Left cardiac atrium (tissue), 4 donors: ENCODE measurements at regions not wholly inside any gene's neighbourhood (a gene's known extent, or its start where the extent isn't known, plus 50 kb on each side); places are given as distances from the start of the nearest gene placed in this dataset.

ENCODE experiments used
- ATAC-seq, 2 donors: fragments of 200-7000 bp; cut with Tn5 transposase; one replicate each; pipeline ENCODE4 v1.9.1; 2020; ENCODE audit warnings: mild to moderate bottlenecking in 2 of 2, moderate library complexity in 2 of 2
- DNase-seq: peaks from one replicate; pipeline ENCODE4 v3.0.0-alpha.2; 2020
- intact Hi-C, 2 donors: fragments of 100-400 bp; cut with DNase I; formaldehyde crosslinking; loops; one replicate each; pipeline versions ENCODE4 v1.14.1 to v1.15.1; 2022 to 2023
- donor health status: DM: no; HTN: yes; CAD: no.
- donor health status: DM: no; HTN: yes; CAD: no; lungs with severe emphysema.
- donor health status: DM: yes; HTN: yes; CAD: no.
- donor health status: Dilated cardiomyopathy.

DNA sequence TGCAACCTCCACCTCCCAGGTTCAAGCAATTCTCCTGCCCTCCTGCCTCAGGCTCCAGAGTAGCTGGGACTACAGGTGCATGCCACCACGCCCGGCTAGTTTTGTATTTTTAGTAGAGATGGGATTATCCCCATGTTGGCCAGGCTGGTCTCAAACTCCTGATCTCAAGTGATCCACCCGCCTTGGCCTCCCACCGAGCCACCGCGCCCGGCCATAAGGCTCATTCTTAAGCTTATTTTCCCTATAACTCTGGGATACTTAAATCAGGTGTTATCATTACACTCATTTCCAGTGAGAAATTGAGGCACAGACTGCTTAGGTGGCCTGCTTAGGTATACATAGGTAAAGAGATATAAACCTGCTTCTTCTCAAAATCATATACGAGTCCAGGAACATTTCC lies 188.3 kb upstream of the MTNR1B start:
- intact Hi-C loops: no loop called here
- DNase-seq (no peak), ATAC-seq (no peak)

- DNase-seq: no peak
- no peak for ATAC-seq
- intact Hi-C loops: no loop called here
Observed at GRCh38 chr11:92782806-92783205, 186.6 kb upstream of the MTNR1B start.

DNA sequence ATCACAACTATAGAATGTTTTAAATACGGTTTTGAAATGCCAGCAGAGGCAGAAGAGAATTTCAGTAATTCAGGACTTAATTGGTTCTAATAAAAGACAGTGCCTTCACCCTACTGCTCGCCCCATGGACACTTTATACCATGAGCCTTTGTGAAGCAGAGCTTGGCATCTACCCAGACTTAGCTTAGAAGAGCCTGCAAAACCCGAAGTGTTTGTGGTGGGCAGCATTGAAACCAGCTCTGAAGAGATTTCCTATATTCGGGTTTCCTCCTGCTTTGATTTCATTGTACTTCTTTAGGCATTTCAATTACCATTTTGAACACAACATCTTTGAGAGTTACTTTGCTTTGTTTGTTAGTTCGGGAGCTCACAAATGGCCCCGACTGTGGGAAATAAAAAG lies 185.1 kb upstream of the MTNR1B start:
- intact Hi-C loops: no loop called here
- DNase-seq (no peak), ATAC-seq (no peak)

DNA sequence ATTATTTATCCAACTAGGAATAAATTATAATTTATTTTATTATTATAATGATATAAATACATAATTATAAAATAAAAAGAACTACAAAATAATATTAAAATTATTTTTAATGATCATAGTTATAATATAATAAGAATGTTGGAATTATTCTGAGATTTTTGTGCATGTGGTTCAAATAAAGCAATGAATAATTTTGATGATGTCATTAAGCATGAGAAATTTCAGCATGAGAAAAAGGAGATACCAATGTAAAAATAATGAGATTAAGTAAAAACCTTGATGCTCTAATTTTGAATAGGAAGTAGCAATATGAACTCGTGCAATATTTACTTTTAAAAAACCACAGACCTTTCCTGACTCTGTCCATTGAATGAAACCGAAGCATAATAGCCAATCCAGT lies 181.8 kb upstream of the MTNR1B start:
- no peak for ATAC-seq
- intact Hi-C loops: no loop called here
- no peak for DNase-seq

DNA sequence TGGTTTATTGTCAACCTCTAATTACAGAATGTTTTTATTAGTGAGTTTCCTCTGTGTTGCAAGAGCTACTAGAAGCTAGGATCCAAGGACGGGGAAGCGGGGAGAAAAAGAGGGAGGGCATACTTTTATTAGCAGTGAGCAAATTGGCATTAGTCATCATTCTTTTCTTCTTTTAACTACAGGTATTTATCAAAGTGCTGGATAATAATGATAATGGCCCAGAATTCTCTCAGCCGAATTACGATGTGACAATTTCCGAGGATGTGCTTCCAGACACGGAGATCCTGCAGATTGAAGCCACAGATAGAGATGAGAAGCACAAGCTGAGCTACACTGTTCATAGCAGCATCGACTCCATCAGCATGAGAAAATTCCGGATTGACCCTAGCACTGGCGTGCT lies 179.7 kb upstream of the MTNR1B start:
- intact Hi-C loops: no loop called here
- DNase-seq (no peak), ATAC-seq (no peak)

- no peak for DNase-seq
- ATAC-seq: no peak
Observed at GRCh38 chr11:92790366-92790765, 179.1 kb upstream of the MTNR1B start.

DNA sequence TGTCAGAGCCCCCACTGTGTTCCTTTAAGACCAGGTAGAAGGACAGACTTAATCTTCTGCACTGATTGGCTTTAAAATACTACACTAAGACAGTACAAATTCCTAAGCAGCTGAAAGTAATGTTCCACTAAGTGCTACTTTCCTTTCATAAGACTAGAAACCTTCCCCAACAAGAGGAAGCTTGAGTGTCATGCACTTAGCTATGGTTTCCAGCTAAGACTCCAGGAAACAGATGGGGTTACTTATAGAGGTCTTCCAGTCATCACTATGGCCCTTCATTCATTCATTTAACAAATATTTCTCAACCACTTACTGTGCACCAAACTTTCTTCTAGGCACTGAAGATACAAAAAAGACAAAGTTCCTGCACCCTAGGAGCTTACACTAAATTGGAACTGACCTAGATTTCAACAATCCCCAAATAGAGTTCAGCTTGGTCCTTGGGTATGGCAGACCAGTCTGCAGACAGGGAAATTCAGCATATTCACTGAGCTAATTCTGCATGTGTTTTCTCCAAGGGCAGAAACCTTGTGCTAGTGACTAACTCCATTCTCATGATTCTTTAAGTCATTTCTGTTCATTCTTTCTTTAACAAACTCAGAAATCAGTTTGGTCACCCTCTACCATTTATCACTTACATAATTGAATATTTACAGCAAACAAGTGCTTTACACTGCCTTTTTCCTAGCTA lies 178.4 kb upstream of the MTNR1B start:
- DNase-seq (no peak), ATAC-seq (no peak)
- intact Hi-C loops: no loop called here

More at GRCh38 chr11:92790366-92790765, 179.1 kb upstream of the MTNR1B start:
- intact Hi-C loops: no loop called here

GRCh38 chr11:92791886-92792285 lies 177.6 kb upstream of the MTNR1B start:
- intact Hi-C loops: no loop called here
- no peak for ATAC-seq
- DNase-seq: no peak

DNA sequence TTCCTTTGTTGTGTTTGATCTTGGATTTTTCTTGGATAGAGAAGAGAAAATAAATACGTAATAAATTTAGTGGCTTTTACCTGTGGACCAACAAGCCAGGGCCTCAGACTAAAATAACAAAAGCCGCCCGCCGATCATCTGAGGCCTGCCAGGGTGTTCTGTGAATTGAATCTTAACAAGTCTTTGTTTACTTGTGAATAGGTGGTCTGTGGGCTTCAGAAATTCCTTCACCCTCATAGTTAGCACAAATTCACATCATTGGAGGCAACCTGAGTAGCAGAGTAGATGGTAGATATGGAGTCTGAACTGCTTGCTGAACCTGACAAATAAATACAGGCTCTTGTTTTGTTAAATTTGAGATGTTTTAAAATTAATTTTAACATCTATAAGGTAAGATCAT lies 176.3 kb upstream of the MTNR1B start:
- no peak for DNase-seq
- intact Hi-C loops: no loop called here
- no peak for ATAC-seq

DNA sequence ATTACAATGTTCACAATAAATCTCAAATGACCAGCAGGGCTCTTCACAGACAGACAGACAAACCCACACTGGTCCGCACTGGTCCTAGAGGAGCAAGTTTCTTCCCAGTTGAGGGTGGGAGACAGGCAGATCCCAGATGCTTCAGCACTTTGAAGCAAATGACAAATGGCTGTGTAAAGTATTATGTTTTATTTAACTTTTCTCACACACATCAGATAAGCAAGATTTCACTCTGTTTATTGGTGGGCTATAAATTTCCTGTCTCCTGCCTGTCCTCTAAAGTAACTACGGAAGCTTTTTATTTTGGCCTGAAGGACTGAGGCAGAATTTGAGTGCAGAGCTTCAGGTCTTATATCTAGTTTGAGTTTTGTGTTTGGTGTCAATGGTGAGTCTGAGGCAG lies 174.7 kb upstream of the MTNR1B start:
- intact Hi-C loops: no loop called here
- DNase-seq (no peak), ATAC-seq (no peak)

- DNase-seq (no peak), ATAC-seq (no peak)
- intact Hi-C loops: no loop called here
Observed at GRCh38 chr11:92796744-92797143, 172.7 kb upstream of the MTNR1B start.

- intact Hi-C loops: no loop called here
- DNase-seq (no peak), ATAC-seq (no peak)
Observed at GRCh38 chr11:92797874-92798273, 171.6 kb upstream of the MTNR1B start.

DNA sequence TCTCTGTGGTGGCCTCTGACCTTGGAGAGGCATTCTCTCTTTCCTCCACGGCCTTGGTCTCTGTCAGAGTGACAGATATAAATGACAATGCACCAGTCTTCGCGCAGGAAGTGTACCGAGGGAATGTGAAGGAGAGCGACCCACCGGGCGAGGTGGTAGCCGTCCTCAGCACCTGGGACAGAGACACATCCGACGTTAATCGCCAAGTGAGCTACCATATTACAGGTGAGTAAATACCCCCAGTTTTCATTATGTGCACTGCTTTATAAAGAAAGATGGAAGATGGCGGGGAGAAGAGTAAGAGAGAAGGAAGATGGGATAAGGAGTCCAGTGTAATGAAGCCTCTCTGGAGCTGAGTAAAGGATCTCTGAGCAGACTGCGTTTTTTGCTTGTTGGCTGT lies 167.8 kb upstream of the MTNR1B start:
- intact Hi-C loops: no loop called here
- no peak for ATAC-seq
- DNase-seq: no peak

DNA sequence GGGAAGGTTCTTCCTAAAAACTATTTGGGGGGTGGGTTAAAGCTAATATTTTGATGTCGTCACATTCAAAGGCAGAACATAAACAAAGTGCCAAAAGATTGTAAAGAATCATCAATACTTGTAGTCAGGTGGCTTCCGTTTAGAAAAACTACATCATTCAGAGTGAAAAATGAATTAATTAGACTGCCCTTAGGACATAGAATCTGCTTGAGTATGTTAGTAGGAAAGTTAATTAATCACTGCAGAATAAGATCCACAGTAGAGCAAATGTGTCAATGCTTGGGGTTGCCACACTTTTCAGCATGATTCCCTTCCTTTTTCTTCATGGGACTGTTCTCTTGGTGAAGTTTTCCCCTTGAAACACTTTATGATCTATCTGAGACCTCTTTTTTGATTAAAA lies 166.8 kb upstream of the MTNR1B start:
- intact Hi-C loops: no loop called here
- ATAC-seq: no peak
- no peak for DNase-seq

- DNase-seq: no peak
- intact Hi-C loops: no loop called here
- no peak for ATAC-seq
Observed at GRCh38 chr11:92803391-92803790, 166.1 kb upstream of the MTNR1B start.

DNA sequence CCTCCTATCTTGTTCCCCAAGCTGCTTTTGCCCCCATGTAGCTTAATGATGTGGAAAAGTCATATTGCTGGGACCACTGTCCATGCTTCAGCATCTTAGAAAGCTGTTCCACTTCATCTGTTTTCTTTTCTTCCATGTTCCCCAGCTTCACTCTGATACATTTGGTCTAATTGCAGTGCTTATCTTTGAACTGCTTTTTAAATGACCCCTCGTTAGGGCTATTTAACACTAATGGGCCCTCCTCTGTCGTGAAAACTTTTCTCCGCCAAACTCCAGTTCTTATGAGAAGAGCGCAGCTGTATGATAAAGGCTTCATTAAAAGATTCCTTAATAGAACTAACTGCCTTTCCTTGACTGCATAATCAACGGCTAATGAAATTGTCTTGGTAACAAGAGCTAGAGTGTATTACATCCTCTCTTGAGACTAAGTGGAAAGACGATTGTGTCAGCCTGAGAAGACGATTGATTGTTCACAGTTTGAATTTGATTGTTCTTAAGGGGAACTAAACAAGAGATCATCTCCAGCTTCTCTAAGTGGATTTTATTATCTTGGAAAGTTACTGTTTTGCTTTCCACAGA lies 165.0 kb upstream of the MTNR1B start:
- ATAC-seq: no peak
- intact Hi-C loops: no loop called here
- no peak for DNase-seq

GRCh38 chr11:92808022-92808421 lies 161.4 kb upstream of the MTNR1B start:
- intact Hi-C loops: no loop called here
- DNase-seq (no peak), ATAC-seq (no peak)

GRCh38 chr11:92810423-92811064 lies 158.9 kb upstream of the MTNR1B start:
- ATAC-seq (no peak), DNase-seq (no peak)
- intact Hi-C loops: no loop called here

GRCh38 chr11:92811341-92811740 lies 158.1 kb upstream of the MTNR1B start:
- intact Hi-C loops: no loop called here
- no peak for ATAC-seq
- DNase-seq: no peak

DNA sequence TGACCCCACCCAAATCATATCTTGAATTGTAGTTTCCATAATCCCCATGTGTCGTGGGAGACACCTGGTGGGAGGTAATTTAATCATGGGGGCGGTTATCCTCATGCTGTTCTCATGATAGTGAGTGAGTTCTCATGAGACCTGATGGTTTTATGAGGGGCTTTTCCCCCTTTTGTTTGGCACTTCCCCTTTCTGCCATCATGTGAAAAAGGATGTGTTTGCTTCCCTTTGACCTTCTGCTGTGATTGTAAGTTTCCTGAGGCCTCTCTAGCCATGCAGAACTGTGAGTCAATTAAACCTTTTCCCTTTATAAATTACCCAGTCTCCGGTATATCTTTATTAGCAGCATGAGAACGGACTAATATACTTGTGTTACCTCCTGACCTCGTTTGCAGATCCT lies 156.6 kb upstream of the MTNR1B start:
- DNase-seq (no peak), ATAC-seq (no peak)
- intact Hi-C loops: no loop called here

DNA sequence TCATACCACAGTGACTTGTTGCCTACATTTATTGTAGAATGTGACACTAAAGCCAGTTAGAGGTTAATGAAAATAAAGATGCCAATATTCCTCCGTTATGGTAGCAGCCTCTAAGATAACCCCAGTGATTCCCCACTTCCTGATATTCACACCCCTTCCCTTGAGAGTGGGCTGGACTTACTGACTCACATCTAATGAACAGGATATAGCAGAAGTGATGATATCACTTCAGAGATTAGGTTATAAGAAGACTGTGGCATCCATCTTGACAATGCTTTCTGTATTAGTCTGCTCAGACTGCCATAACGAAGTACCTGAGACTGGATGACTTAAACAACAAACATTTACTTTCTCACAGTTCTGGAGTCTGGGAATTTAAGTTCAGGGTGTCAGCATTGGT lies 149.6 kb upstream of the MTNR1B start:
- intact Hi-C loops: no loop called here
- no peak for DNase-seq
- ATAC-seq: no peak
